RWPE2 (cell line): ENCODE measurements at regions not wholly inside any gene's neighbourhood (a gene's known extent, or its start where the extent isn't known, plus 50 kb on each side); places are given as distances from the start of the nearest gene placed in this dataset.

Source experiments
- ATAC-seq: fragments of 200-7000 bp; cut with Tn5 transposase; 3 replicates; pipeline ENCODE4 v1.9.1; 2021; ENCODE audit warnings: low read depth
- DNase-seq: peaks from one replicate; pipeline ENCODE4 v3.0.0-alpha.2; 2020; ENCODE audit warnings: low spot score
- H3K27ac ChIP-seq: fragments of 450-650 bp; 2 replicates; pipeline ENCODE4 v1.5.1; 2017; ENCODE audit warnings: mild to moderate bottlenecking; ENCODE audit not compliant: poor library complexity, severe bottlenecking
- H3K27me3 ChIP-seq: fragments of 250-450 bp; sonication (Bioruptor Pico); 2 replicates; pipeline ENCODE4 v1.5.1; 2021; ENCODE audit warnings: mild to moderate bottlenecking, moderate library complexity; ENCODE audit not compliant: insufficient read depth, poor library complexity, severe bottlenecking
- H3K36me3 ChIP-seq: fragments of 250-450 bp; sonication (Bioruptor Pico); 2 replicates; pipeline ENCODE4 v1.5.1; 2020; ENCODE audit warnings: low read depth, mild to moderate bottlenecking, moderate library complexity
- H3K4me1 ChIP-seq: fragments of 250-450 bp; sonication (Bioruptor Pico); 2 replicates; pipeline ENCODE4 v1.5.1; 2021; ENCODE audit warnings: mild to moderate bottlenecking, moderate library complexity; ENCODE audit not compliant: insufficient read depth, poor library complexity, severe bottlenecking
- H3K4me3 ChIP-seq: fragments of 250-450 bp; sonication (Bioruptor Pico); 2 replicates; pipeline ENCODE4 v1.5.1; 2021; ENCODE audit warnings: mild to moderate bottlenecking, moderate library complexity; ENCODE audit not compliant: severe bottlenecking
- H3K9me3 ChIP-seq: fragments of 250-450 bp; sonication (Bioruptor Pico); 2 replicates; pipeline ENCODE4 v1.5.1; 2021; ENCODE audit warnings: mild to moderate bottlenecking, moderate library complexity; ENCODE audit not compliant: severe bottlenecking
- CTCF ChIP-seq: fragments of 450-650 bp; IDR thresholded peaks from one replicate; pipeline ENCODE4 v1.5.1; 2017; ENCODE audit warnings: mild to moderate bottlenecking, moderate library complexity; ENCODE audit not compliant: poor library complexity, severe bottlenecking

GRCh38 chr14:49982501-49982951 lies 89.6 kb downstream of the ARF6 start:
- TF ChIP-seq CTCF, result no peak
- H3K27ac ChIP-seq, result no peak overlapping the region
- no peak overlapping the region for H3K4me3 ChIP-seq
- no peaks in the 10 kb centered on the region for H3K9me3 ChIP-seq
- DNase-seq (no peak), ATAC-seq (no peak)
- no peaks in the 10 kb centered on the region for H3K4me1 ChIP-seq
- H3K27me3 ChIP-seq, result no peaks in the 10 kb centered on the region
- no peaks in the 10 kb centered on the region for H3K36me3 ChIP-seq

- ATAC-seq, result no peak
- H3K4me1 ChIP-seq, result no peaks in the 10 kb centered on the region
- TF ChIP-seq CTCF, result no peak
- H3K9me3 ChIP-seq, result no peaks in the 10 kb centered on the region
- H3K27me3 ChIP-seq, result no peaks in the 10 kb centered on the region
- H3K4me3 ChIP-seq, result no peak overlapping the region
- H3K27ac ChIP-seq, result no peak overlapping the region
- H3K36me3 ChIP-seq, result no peaks in the 10 kb centered on the region
- DNase-seq, result no peak
These were observed 91.5 kb downstream of the ARF6 start for GRCh38 chr14:49984424-49984823.

- H3K27ac ChIP-seq, result no peak overlapping the region
- no peaks in the 10 kb centered on the region for H3K4me1 ChIP-seq
- no peaks in the 10 kb centered on the region for H3K27me3 ChIP-seq
- no peak for TF ChIP-seq CTCF
- ATAC-seq (no peak), DNase-seq (no peak)
- H3K9me3 ChIP-seq, result no peaks in the 10 kb centered on the region
- no peaks in the 10 kb centered on the region for H3K36me3 ChIP-seq
- no peak overlapping the region for H3K4me3 ChIP-seq
These were observed 93.6 kb downstream of the ARF6 start for GRCh38 chr14:49986343-49987014.

- Histone ChIP-seq H3K27ac (no peak overlapping the region), H3K4me3 (no peak overlapping the region), H3K36me3 (no peaks in the 10 kb centered on the region), H3K9me3 (no peaks in the 10 kb centered on the region), H3K27me3 (no peaks in the 10 kb centered on the region), H3K4me1 (no peaks in the 10 kb centered on the region)
- ATAC-seq (no peak), DNase-seq (no peak)
- TF ChIP-seq CTCF, result no peak
These were observed 95.5 kb downstream of the ARF6 start for GRCh38 chr14:49988080-49988990.
